ENCODE measurements at regions not wholly inside any gene's neighbourhood (a gene's known extent, or its start where the extent isn't known, plus 50 kb on each side); places are given as distances from the start of the nearest gene placed in this dataset.
"Not testable (repeated sequence)": the region's sequence is repeated elsewhere in the genome, so short reads cannot be mapped to it uniquely, and the experiment has no call there.

DNA sequence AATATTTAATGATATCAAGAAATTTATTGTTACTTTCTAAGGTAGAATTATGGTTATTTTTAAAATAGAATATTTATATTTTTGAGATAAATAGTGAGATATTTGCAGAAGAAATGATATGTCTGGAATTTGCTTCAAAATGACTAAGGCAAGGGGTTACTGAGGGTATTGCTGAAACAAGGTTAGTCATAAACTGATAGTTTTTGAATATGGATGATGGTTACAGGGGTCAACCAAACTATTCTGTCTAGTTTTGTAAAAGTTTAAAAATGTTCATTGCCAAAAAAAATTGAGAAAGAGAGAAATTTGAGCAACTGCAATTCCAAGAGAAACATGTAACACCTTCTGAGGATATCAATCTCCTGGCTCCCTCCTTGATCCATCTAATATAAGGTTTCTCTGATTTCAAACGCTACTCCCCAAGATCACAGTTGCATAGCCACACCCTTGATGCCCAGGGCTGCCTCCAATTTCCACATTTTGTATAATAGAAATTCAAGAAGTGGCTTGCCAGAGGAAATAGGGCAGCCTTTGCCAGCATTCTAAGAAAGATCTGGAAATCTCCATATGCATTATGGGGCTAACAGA, 159.4 kb upstream of the NAMPT start:
- H3K27ac ChIP-seq (ENCODE audit: low read depth, low read length, poor library complexity, severe bottlenecking) = no peak overlapping the region
- H3K9ac ChIP-seq (ENCODE audit: low read length) = no peak overlapping the region
- no peak overlapping the region for H2AFZ ChIP-seq (ENCODE audit: low read length)
- H3K79me2 ChIP-seq (ENCODE audit: insufficient read depth, low read length) = no peaks in the 10 kb centered on the region
- H3K9me2 ChIP-seq (ENCODE audit: low read depth, low read length) = no peaks in the 10 kb centered on the region
- H3K4me2 ChIP-seq (ENCODE audit: low read length) = no peak overlapping the region
- H3K9me3 ChIP-seq (ENCODE audit: low read length) = no peaks in the 10 kb centered on the region
- no peaks in the 10 kb centered on the region for H4K20me1 ChIP-seq (ENCODE audit: insufficient read depth, low read length)
- no peaks in the 10 kb centered on the region for H3K36me3 ChIP-seq (ENCODE audit: insufficient read depth, low read length)
- H3K4me3 ChIP-seq (ENCODE audit: low read depth, low read length, poor library complexity, severe bottlenecking) = no peak overlapping the region
- H3F3A ChIP-seq (ENCODE audit: insufficient read depth, low read length) = no peaks in the 10 kb centered on the region
- H3K27me3 ChIP-seq (ENCODE audit: insufficient read depth, low read length) = no peaks in the 10 kb centered on the region
- H3K4me1 ChIP-seq (ENCODE audit: insufficient read depth, low read length, severe bottlenecking) = no peaks in the 10 kb centered on the region
- no peak for TF ChIP-seq EZH2 (IDR thresholded peaks at IDR 0.05; ENCODE audit: borderline replicate concordance, low read length)
- TF ChIP-seq, protein P1, sequence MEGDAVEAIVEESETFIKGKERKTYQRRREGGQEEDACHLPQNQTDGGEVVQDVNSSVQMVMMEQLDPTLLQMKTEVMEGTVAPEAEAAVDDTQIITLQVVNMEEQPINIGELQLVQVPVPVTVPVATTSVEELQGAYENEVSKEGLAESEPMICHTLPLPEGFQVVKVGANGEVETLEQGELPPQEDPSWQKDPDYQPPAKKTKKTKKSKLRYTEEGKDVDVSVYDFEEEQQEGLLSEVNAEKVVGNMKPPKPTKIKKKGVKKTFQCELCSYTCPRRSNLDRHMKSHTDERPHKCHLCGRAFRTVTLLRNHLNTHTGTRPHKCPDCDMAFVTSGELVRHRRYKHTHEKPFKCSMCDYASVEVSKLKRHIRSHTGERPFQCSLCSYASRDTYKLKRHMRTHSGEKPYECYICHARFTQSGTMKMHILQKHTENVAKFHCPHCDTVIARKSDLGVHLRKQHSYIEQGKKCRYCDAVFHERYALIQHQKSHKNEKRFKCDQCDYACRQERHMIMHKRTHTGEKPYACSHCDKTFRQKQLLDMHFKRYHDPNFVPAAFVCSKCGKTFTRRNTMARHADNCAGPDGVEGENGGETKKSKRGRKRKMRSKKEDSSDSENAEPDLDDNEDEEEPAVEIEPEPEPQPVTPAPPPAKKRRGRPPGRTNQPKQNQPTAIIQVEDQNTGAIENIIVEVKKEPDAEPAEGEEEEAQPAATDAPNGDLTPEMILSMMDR (IDR thresholded peaks at IDR 0.05; ENCODE audit: low read length) = no peak

DNA sequence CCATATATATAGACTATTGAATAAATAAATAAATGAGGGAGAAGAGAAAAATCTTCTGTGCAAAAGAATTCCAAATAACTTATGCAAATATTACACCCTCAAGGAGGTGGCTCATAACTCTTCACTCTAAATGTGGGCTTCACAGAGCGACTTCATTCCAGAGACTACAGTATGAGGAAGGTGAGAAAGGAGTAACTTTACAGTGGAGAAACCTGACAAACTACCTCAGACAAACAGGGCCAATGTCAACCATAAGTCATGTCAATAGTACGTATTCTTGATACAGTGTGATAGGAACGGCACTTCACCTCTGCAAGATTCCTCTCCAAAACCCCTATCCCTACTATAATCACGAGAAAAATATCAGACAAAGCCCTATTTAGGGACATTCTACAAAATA, 158.4 kb upstream of the NAMPT start:
- Histone ChIP-seq H3K4me3 (ENCODE audit: low read depth, low read length, poor library complexity, severe bottlenecking) (no peak overlapping the region), H3K9me2 (ENCODE audit: low read depth, low read length) (no peaks in the 10 kb centered on the region), H3K27me3 (ENCODE audit: insufficient read depth, low read length) (no peaks in the 10 kb centered on the region), H3K36me3 (ENCODE audit: insufficient read depth, low read length) (no peaks in the 10 kb centered on the region), H3K27ac (ENCODE audit: low read depth, low read length, poor library complexity, severe bottlenecking) (no peak overlapping the region), H3K9ac (ENCODE audit: low read length) (no peak overlapping the region), H2AFZ (ENCODE audit: low read length) (no peak overlapping the region), H4K20me1 (ENCODE audit: insufficient read depth, low read length) (no peaks in the 10 kb centered on the region), H3K4me2 (ENCODE audit: low read length) (no peak overlapping the region), H3K79me2 (ENCODE audit: insufficient read depth, low read length) (no peaks in the 10 kb centered on the region), H3K9me3 (ENCODE audit: low read length) (no peaks in the 10 kb centered on the region), H3K4me1 (ENCODE audit: insufficient read depth, low read length, severe bottlenecking) (no peaks in the 10 kb centered on the region), H3F3A (ENCODE audit: insufficient read depth, low read length) (no peaks in the 10 kb centered on the region)
- no peak for TF ChIP-seq EZH2 (IDR thresholded peaks at IDR 0.05; ENCODE audit: borderline replicate concordance, low read length)
- TF ChIP-seq, protein P1 (IDR thresholded peaks at IDR 0.05; ENCODE audit: low read length) = no peak

DNA sequence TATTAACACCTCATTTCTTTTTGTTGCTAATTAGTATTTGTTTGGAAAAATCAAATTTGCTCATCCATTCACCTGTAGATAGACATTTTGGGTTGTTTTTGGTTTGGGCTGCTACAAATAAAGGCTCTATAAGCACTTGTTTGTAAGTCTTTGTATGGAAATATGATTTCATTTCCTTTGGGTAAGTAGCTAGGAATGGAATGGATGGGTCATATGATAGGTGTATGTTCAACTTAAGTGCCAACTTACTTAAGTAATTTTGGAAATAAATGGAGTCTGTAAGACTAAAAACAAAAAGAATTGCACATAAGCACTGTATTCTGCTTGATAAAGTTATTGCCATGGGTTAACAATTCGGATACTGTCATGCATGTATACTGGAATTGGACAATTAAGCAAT, 157.7 kb upstream of the NAMPT start:
- Histone ChIP-seq H3K4me3 (ENCODE audit: low read depth, low read length, poor library complexity, severe bottlenecking) (no peak overlapping the region), H3K79me2 (ENCODE audit: insufficient read depth, low read length) (no peaks in the 10 kb centered on the region), H3K9me3 (ENCODE audit: low read length) (no peaks in the 10 kb centered on the region), H4K20me1 (ENCODE audit: insufficient read depth, low read length) (no peaks in the 10 kb centered on the region), H3K4me2 (ENCODE audit: low read length) (no peak overlapping the region), H2AFZ (ENCODE audit: low read length) (no peak overlapping the region), H3K4me1 (ENCODE audit: insufficient read depth, low read length, severe bottlenecking) (no peaks in the 10 kb centered on the region), H3K27me3 (ENCODE audit: insufficient read depth, low read length) (no peaks in the 10 kb centered on the region), H3K27ac (ENCODE audit: low read depth, low read length, poor library complexity, severe bottlenecking) (no peak overlapping the region), H3K9ac (ENCODE audit: low read length) (no peak overlapping the region), H3K36me3 (ENCODE audit: insufficient read depth, low read length) (no peaks in the 10 kb centered on the region), H3F3A (ENCODE audit: insufficient read depth, low read length) (no peaks in the 10 kb centered on the region), H3K9me2 (ENCODE audit: low read depth, low read length) (no peaks in the 10 kb centered on the region)
- no peak for TF ChIP-seq EZH2 (IDR thresholded peaks at IDR 0.05; ENCODE audit: borderline replicate concordance, low read length)
- TF ChIP-seq, protein P1 (IDR thresholded peaks at IDR 0.05; ENCODE audit: low read length) = no peak

DNA sequence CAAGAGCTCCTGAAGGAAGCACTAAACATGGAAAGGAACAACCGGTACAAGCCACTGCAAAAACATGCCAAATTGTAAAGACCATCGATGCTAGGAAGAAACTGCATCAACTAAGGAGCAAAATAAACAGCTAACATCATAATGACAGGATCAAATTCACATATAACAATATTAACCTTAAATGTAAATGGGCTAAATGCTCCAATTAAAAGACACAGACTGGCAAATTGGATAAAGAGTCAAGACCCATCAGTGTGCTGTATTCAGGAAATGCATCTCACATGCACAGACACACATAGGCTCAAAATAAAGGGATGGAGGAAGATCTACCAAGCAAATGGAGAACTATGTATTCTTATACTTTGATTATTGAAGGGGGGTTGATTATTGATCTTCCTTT, 156.6 kb upstream of the NAMPT start:
- not testable (repeated sequence) for H3K4me1 ChIP-seq (ENCODE audit: insufficient read depth, low read length, severe bottlenecking); H3K9ac ChIP-seq (ENCODE audit: low read length); H2AFZ ChIP-seq (ENCODE audit: low read length); H3K36me3 ChIP-seq (ENCODE audit: insufficient read depth, low read length); H4K20me1 ChIP-seq (ENCODE audit: insufficient read depth, low read length); H3K4me2 ChIP-seq (ENCODE audit: low read length); H3K27me3 ChIP-seq (ENCODE audit: insufficient read depth, low read length); H3K27ac ChIP-seq (ENCODE audit: low read depth, low read length, poor library complexity, severe bottlenecking); H3F3A ChIP-seq (ENCODE audit: insufficient read depth, low read length); H3K9me2 ChIP-seq (ENCODE audit: low read depth, low read length); H3K9me3 ChIP-seq (ENCODE audit: low read length); H3K4me3 ChIP-seq (ENCODE audit: low read depth, low read length, poor library complexity, severe bottlenecking); H3K79me2 ChIP-seq (ENCODE audit: insufficient read depth, low read length)

DNA sequence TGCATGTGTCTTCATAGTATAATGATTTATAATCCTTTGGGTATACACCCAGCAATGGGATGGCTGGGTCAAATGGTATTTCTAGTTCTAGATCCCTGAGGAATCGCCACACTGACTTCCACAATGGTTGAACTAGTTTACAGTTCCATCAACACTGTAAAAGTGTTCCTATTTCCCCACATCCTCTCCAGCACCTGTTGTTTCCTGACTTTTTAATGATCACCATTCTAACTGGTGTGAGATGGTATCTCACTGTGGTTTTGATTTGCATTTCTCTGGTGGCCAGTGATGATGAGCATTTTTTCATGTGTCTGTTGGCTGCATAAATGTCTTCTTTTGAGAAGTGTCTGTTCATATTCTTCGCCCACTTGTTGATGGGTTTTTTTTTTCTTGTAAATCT, 152.2 kb upstream of the NAMPT start:
- H2AFZ ChIP-seq (ENCODE audit: low read length); H3F3A ChIP-seq (ENCODE audit: insufficient read depth, low read length); H3K27ac ChIP-seq (ENCODE audit: low read depth, low read length, poor library complexity, severe bottlenecking); H3K27me3 ChIP-seq (ENCODE audit: insufficient read depth, low read length); H3K36me3 ChIP-seq (ENCODE audit: insufficient read depth, low read length); H3K79me2 ChIP-seq (ENCODE audit: insufficient read depth, low read length); H3K4me1 ChIP-seq (ENCODE audit: insufficient read depth, low read length, severe bottlenecking); H3K9ac ChIP-seq (ENCODE audit: low read length); H3K4me2 ChIP-seq (ENCODE audit: low read length); H4K20me1 ChIP-seq (ENCODE audit: insufficient read depth, low read length); H3K4me3 ChIP-seq (ENCODE audit: low read depth, low read length, poor library complexity, severe bottlenecking); H3K9me3 ChIP-seq (ENCODE audit: low read length); H3K9me2 ChIP-seq (ENCODE audit: low read depth, low read length): not testable (repeated sequence)
